HS-5 (cell line): ENCODE measurements at regions not wholly inside any gene's neighbourhood (a gene's known extent, or its start where the extent isn't known, plus 50 kb on each side); places are given as distances from the start of the nearest gene placed in this dataset.

Experiments used
- DNase-seq: peaks from one replicate; pipeline ENCODE4 v3.0.0-alpha.2; 2012; ENCODE audit warnings: low read depth

DNA sequence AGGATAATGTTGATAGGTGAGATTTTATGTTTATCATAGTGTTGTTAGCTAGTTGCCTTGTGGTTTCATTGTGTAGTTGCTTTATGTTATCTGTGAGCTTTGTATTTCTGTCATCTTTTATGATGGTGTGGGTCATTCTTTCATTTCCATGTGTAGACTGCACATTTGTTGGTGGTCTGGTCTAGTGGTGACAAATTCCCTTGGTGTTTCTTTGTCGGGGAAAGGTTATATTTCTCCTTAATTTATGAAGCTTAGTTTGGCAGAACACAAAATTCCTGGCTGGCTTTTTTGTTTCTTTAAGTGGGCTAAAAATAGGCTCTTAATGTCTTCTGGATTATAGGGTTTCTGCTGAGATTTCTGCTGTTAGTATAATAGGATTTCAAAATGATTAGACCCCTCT is 347.2 kb upstream of the ADAMTS5 start:
- DNase-seq: no peak

- DNase-seq: no peak
These were observed 340.2 kb upstream of the ADAMTS5 start for GRCh38 chr21:27306791-27307775.

DNA sequence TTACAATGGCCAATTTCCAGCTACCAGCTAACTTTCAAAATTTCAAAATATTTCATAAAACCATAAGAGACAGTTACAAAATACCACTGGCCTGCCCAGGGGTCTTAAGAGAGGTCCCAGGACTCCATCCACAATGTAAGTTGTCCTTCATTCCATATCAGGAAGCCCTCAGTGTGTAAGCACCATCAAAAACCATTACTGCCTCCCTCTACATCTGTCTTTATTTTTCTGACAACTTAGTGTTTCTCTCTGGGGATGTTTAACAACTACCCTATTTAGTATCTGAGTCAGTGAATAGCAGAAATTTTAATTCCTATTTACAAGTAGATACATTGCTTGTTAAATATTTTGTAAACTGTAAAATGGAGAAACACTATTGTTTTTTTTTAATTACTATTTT is 339.3 kb upstream of the ADAMTS5 start:
- DNase-seq: no peak

GRCh38 chr21:27301220-27301619 is 334.3 kb upstream of the ADAMTS5 start:
- DNase-seq: peak; percentile 24

GRCh38 chr21:27300770-27301169 is 333.9 kb upstream of the ADAMTS5 start:
- DNase-seq: peak; percentile 58

DNA sequence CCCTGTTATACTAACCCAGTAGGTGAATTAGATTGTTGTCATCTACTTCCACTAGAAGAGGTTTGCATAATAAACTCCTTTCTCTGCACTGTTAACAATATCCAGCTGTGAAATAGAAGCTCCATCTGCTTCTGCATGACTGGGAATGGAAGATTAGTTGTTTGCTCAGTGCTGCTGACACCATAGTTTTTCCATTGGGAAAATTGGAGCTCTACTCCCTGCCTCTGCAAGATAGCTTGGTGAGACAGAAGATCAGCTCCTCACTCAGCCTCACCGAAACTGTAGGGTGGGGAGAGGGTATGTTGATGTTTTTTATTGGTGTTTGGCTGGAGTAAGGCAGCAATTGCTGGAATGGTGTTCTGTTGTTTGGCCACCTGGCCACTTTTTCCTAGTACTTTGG is 331.6 kb upstream of the ADAMTS5 start:
- DNase-seq: no peak

GRCh38 chr21:27293239-27293638 is 326.4 kb upstream of the ADAMTS5 start:
- no peak for DNase-seq

GRCh38 chr21:27292783-27293182 is 325.9 kb upstream of the ADAMTS5 start:
- DNase-seq: no peak

GRCh38 chr21:27292229-27292628 is 325.3 kb upstream of the ADAMTS5 start:
- DNase-seq: no peak

DNA sequence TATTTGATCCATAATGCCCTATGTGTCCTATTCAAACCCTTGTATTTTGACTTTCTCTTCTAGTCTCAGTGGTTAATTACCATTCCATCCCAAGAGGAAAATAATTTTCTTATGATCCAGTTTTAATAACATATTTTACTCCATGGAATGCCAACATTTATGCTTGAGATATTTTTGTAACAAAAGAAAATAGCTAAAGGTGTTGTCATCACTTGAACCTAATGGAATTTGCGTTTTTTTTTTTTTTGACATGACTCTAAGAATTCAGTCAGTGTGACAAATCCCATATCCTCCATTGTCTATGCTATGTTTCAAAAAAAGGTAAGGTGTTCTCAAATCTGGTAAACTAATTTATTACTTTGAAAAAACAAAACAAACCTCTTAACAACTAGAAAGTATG is 324.1 kb upstream of the ADAMTS5 start:
- no peak for DNase-seq

GRCh38 chr21:27290028-27290427 is 323.1 kb upstream of the ADAMTS5 start:
- DNase-seq: no peak

GRCh38 chr21:27286760-27287159 is 319.9 kb upstream of the ADAMTS5 start:
- no peak for DNase-seq

- no peak for DNase-seq
These were observed 310.2 kb upstream of the ADAMTS5 start for GRCh38 chr21:27277110-27277509.

- peak; percentile 73 for DNase-seq
These were observed 308.5 kb upstream of the ADAMTS5 start for GRCh38 chr21:27275294-27275927.

GRCh38 chr21:27269644-27270043 is 302.8 kb upstream of the ADAMTS5 start:
- peak; percentile 83 for DNase-seq

GRCh38 chr21:27268290-27268689 is 301.4 kb upstream of the ADAMTS5 start:
- no peak for DNase-seq

DNA sequence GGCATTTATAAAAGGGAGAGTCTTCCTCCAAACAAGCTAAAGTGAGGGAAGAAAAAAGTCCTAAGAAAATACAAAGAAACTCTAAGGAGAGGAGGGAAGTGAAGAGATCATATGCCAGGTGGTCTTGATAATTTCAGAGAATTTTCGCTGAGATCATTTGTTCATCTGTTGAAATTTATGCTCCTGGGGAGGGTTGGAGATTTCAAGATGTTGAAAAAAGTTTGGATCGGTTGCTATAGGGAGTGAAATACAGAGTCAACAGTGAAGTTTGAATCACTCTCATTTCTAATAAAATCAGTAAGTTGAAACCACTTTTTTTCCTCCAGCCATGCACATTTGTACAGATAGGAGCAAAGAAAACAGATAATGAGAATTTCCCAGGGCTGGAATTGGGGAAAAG is 299.1 kb upstream of the ADAMTS5 start:
- no peak for DNase-seq

DNA sequence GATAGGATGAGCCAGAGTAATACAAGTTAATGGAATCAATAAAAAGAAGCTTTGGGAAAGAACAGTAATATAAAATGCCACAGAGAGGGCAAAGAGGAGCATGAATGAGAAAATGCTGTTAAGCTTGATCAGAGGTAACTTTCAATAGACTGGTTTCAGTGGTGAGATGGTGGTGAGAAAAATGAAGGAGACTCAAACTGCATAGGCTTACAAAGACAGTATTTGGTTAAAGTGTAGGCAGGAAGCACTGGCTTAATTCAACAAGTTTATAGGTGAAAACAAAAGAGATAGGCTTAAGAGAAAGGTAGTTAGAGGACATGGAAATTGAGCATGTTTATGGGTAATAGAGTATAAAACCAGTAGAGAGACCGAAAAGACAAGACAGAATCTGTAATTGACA is 298.6 kb upstream of the ADAMTS5 start:
- no peak for DNase-seq

DNA sequence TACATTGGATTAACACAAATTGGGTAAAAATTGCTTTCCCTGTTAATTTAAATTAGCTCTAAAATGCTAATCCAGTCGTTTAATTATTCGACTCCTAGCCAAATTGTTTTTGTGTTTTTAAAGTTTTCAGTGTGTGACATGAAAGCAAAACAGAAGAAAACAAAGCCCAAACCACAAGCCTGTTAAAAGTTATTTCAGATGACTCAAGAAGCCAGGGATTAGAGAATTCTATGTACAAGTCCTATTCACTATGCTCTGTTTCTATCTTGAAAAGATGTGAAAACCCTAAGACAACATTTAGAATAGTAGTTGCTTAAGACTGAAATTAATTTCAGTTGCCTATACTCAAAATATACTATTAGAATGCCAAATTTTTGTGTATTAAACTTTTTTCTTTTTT is 294.8 kb upstream of the ADAMTS5 start:
- no peak for DNase-seq

DNA sequence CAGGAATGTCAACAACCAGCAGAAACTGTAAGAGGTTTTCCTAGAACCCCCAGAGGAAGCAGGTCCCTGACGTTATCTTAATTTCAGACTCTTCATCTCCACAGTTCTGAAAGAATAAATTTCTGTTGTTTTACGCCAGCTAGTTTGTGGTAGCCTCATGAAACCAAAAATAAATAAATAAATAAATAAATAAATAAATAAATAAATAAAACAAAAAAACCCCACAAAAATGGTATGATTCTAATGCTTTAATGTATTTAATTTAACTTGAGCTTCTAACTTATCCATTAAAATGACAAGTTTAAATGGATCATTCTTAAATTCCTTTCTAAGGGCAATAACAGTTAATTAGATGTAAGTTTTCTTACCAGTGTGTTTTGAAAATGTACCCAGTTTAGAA is 293.8 kb upstream of the ADAMTS5 start:
- no peak for DNase-seq

DNA sequence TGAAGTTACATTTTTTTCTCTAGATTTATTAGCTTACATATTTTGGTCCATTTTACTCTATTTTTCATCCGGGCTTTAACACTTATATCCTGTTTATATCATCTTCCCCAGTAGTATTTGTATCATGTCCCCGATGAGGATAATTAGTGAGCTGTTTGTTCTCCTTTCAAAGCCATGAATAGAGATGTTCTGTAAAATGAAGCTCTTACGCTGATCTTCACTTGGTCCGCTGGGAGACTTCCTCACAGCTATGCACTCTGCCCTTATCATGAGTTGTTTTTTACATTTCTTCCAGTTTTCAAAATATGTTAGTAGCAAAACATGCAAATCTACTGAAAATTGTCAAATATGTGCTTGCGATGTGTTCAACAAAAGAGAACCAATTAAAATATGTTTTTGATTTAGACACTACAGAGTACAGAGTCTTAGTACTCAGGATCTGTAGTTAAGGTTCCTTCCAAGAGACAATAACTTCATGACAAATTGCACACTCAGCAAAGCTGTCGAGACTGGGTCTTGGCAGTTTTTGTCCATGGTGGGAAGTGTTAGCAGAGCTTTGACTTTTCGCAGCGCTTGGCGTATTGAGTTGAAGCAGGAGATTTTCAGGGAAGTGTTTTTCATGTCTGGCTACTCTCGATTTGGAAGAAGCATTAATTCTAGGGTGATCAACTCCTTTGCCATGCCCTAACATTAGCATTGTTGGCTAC is 292.0 kb upstream of the ADAMTS5 start:
- no peak for DNase-seq

DNA sequence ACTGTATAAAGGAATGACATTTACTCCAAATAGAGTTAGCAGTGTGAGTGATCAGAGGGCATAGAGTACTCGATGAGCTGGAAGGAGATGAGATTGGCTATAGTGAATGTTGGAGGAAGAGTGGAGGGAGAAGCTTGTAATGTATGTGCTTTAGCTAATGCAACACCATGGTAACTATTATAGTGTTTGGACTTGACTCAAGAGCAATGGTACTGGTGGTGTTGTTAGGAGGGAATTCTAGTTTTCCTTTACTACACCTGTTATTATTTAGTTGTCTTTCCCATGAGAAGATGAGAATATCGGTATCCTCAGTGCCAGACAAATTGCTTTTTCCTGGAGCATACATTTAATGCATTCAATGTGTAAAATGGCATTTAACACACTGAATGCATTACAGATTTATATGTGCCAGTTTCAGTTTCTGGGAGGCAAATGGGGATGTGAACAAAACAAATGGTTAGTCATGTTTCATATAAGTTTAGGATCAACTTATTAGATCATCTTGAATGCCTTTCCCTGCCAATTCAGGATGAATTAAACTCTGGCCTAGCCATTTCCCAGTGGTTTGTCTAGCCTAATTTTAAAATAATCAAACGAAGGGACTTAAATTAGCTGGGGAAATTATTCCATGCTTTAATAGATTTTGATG is 291.1 kb upstream of the ADAMTS5 start:
- DNase-seq: no peak
